ENCODE measurements at regions not wholly inside any gene's neighbourhood (a gene's known extent, or its start where the extent isn't known, plus 50 kb on each side); places are given as distances from the start of the nearest gene placed in this dataset.

- Mint-ChIP-seq H3K4me3 (no peak overlapping the region), H3K9me3 (peaks cover 12% of the 10 kb centered on the region), H3K36me3 (ENCODE audit: low read depth) (no peaks in the 10 kb centered on the region), H3K27me3 (ENCODE audit: insufficient read depth) (peaks cover 1% of the 10 kb centered on the region; the same call in 1 of the 2 replicates), H3K4me1 (ENCODE audit: low read depth) (no peaks in the 10 kb centered on the region), H3K27ac (no peak overlapping the region)
- TF ChIP-seq CTCF (IDR thresholded peaks at IDR 0.05): no peak
- DNase-seq: no peak
These were observed 102.3 kb upstream of the PCDH7 start for GRCh38 chr4:30617836-30618235.

DNA sequence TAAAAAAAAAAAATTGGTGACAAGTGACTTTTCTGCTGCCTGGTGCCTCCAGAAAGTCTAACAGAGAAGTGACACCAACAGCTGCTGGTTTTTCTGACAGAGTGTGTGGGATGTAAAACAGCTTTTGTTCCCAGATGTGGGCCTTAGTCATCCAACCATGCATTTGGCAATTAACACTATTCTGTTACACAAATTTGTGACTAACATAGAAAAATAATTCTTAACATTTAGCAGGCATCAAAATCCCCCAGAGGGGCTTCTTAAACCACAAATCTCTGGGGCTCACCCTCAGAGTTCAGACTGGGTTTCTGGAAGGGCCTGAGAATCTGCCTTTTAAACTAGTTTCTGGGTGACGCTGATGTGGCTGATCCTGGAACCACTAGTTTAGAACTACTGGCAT, 100.5 kb upstream of the PCDH7 start:
- Mint-ChIP-seq H3K4me3 (no peak overlapping the region), H3K27ac (no peak overlapping the region), H3K27me3 (ENCODE audit: insufficient read depth) (no peaks in the 10 kb centered on the region), H3K9me3 (peaks cover 16% of the 10 kb centered on the region), H3K4me1 (ENCODE audit: low read depth) (no peaks in the 10 kb centered on the region), H3K36me3 (ENCODE audit: low read depth) (no peaks in the 10 kb centered on the region)
- TF ChIP-seq CTCF (IDR thresholded peaks at IDR 0.05): no peak
- DNase-seq: no peak

GRCh38 chr4:30620711-30621110, 99.5 kb upstream of the PCDH7 start:
- no peak for TF ChIP-seq CTCF (IDR thresholded peaks at IDR 0.05)
- H3K4me1 Mint-ChIP-seq (ENCODE audit: low read depth): no peaks in the 10 kb centered on the region
- no peak overlapping the region for H3K27ac Mint-ChIP-seq
- no peaks in the 10 kb centered on the region for H3K27me3 Mint-ChIP-seq (ENCODE audit: insufficient read depth)
- no peak overlapping the region for H3K4me3 Mint-ChIP-seq
- peaks cover 17% of the 10 kb centered on the region for H3K9me3 Mint-ChIP-seq
- DNase-seq: no peak
- no peaks in the 10 kb centered on the region for H3K36me3 Mint-ChIP-seq (ENCODE audit: low read depth)

- H3K9me3 Mint-ChIP-seq: peaks cover 27% of the 10 kb centered on the region
- no peaks in the 10 kb centered on the region for H3K27me3 Mint-ChIP-seq (ENCODE audit: insufficient read depth)
- no peak for TF ChIP-seq CTCF (IDR thresholded peaks at IDR 0.05)
- no peak overlapping the region for H3K27ac Mint-ChIP-seq
- no peaks in the 10 kb centered on the region for H3K4me1 Mint-ChIP-seq (ENCODE audit: low read depth)
- H3K36me3 Mint-ChIP-seq (ENCODE audit: low read depth): no peaks in the 10 kb centered on the region
- no peak for DNase-seq
- no peak overlapping the region for H3K4me3 Mint-ChIP-seq
These were observed 89.7 kb upstream of the PCDH7 start for GRCh38 chr4:30630431-30630830.

DNA sequence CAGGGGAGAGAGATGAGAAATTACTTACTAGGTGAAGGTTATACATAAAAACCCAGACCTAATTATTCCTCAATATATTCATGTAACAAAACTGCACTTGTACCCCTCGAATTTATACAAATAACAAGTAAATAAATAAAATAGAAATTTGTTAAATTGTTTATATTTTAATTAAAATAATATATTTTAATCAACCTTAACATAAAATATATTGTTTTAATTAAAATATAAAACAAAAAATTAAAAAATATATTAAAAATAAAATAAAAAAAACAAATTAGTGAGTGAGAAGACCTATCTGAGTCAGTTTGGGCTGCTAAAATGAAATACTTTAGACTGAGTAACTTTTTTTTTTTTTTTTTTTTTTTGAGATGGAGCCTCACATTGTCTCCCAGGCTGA, 87.4 kb upstream of the PCDH7 start:
- H3K27ac Mint-ChIP-seq: no peak overlapping the region
- H3K36me3 Mint-ChIP-seq (ENCODE audit: low read depth): no peaks in the 10 kb centered on the region
- no peak overlapping the region for H3K4me3 Mint-ChIP-seq
- peaks cover 21% of the 10 kb centered on the region for H3K9me3 Mint-ChIP-seq
- DNase-seq: no peak
- no peak for TF ChIP-seq CTCF (IDR thresholded peaks at IDR 0.05)
- no peaks in the 10 kb centered on the region for H3K4me1 Mint-ChIP-seq (ENCODE audit: low read depth)
- H3K27me3 Mint-ChIP-seq (ENCODE audit: insufficient read depth): no peaks in the 10 kb centered on the region

DNA sequence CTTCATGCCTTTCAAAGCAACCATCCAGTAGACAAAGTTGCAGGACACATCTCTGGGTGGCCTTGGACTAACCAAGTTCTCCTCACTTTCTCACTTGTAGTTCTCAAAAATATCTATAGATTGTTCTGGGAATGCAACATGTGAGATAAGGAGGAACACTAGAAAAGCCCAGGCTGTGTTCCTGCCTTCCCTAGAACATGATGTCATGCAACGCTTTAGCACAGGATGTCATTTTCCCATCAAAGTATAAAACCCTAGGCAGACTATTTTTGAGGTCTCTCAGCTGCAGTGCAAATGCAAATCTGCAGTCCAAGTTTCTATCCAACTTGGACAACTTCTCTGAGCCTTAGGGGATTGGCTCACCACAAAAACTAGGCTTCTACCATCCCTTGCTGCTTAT, 78.8 kb upstream of the PCDH7 start:
- no peak overlapping the region for H3K27ac Mint-ChIP-seq
- H3K4me3 Mint-ChIP-seq: no peak overlapping the region
- no peaks in the 10 kb centered on the region for H3K36me3 Mint-ChIP-seq (ENCODE audit: low read depth)
- peaks cover 5% of the 10 kb centered on the region for H3K9me3 Mint-ChIP-seq
- no peak for TF ChIP-seq CTCF (IDR thresholded peaks at IDR 0.05)
- no peak for DNase-seq
- no peaks in the 10 kb centered on the region for H3K4me1 Mint-ChIP-seq (ENCODE audit: low read depth)
- no peaks in the 10 kb centered on the region for H3K27me3 Mint-ChIP-seq (ENCODE audit: insufficient read depth)

All from HFFc6 (cell line).